ENCODE measurements at regions not wholly inside any gene's neighbourhood (a gene's known extent, or its start where the extent isn't known, plus 50 kb on each side); places are given as distances from the start of the nearest gene placed in this dataset.

DNA sequence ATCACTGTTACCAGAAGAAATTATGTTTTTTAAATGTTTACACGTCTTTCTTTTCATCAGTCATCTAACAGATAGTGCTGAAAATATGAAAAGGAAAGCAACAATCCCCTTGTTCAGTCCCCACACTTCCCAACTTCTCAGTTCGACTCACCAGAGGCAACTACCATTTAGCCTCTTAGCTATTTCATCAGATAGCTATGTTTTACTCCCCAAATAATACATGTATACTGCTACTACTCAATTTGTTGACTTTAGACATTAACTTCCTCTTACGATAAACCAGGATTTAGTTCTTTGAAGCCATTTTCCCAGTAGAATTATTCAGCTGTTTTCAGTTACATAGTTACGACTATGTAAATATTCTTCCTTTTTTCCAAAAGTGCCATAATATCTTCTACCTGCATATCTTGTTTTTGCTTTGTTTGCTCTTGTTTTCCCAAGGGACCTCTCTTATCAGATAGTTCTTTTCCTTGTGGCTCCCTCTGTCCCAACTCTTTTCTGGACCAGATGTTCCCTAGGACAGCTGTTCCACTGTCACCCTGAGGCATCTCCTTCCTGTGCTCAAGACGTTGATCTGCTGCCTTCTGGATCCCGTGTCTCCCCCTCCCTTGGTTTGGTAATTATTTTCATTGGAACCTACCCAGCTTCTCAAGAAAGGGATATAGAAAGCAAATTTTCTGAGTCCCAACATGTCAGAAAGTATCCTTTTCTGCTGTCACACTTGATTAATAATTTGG, 289.3 kb upstream of the TANK start:
- no peak for DNase-seq (ENCODE audit: low spot score)

- DNase-seq (ENCODE audit: low spot score) = no peak
Observed at GRCh38 chr2:160871953-160872352, 288.3 kb upstream of the TANK start.

GRCh38 chr2:160876029-160876428, 284.2 kb upstream of the TANK start:
- no peak for DNase-seq (ENCODE audit: low spot score)

GRCh38 chr2:160876765-160877164, 283.5 kb upstream of the TANK start:
- DNase-seq (ENCODE audit: low spot score) = no peak

DNA sequence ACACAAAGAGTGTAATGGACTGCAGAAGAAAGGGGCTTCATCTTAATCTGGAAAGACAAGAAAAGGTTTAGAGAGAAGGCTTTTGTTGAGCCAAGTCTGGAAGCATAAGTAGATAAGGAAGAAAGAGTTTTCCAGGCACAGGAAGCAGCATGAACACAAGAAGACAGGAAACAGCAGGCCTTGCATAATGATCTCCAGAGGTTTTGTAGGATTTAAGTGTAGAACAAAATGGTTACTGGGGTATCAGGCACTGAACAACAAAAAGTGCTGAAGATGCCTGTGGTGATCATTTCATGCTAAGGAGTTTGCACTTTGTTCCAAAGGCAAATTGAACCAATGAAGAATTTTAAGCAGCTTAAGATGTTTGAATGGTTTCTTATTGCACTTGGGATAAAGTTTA, 281.6 kb upstream of the TANK start:
- no peak for DNase-seq (ENCODE audit: low spot score)

- no peak for DNase-seq (ENCODE audit: low spot score)
Observed at GRCh38 chr2:160882906-160883305, 277.3 kb upstream of the TANK start.

DNA sequence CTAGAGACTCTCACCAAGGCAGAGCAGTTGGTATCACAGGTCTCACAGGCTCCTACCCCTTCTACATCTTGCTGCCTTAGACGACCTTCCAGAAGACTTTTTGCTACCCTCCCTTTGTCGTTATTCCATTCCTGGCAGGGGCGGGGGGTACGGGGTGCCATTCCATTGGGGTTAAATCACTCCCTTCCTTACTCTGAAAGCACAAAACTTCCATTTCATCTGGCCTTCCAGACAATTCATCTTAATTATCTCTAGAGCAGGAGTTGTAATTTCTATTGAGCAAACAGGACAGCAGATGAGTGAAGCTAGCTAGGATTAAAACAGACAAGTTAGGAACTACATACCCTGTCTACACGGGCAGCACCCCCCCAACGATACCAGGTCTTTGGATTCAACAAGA, 276.2 kb upstream of the TANK start:
- DNase-seq (ENCODE audit: low spot score) = no peak

- no peak for DNase-seq (ENCODE audit: low spot score)
Observed at GRCh38 chr2:160889439-160890170, 270.6 kb upstream of the TANK start.

GRCh38 chr2:160890667-160891352, 269.4 kb upstream of the TANK start:
- DNase-seq (ENCODE audit: low spot score) = no peak

- DNase-seq (ENCODE audit: low spot score) = no peak
Observed at GRCh38 chr2:160891353-160891740, 268.9 kb upstream of the TANK start.

GRCh38 chr2:160892204-160892603, 268.0 kb upstream of the TANK start:
- no peak for DNase-seq (ENCODE audit: low spot score)

DNA sequence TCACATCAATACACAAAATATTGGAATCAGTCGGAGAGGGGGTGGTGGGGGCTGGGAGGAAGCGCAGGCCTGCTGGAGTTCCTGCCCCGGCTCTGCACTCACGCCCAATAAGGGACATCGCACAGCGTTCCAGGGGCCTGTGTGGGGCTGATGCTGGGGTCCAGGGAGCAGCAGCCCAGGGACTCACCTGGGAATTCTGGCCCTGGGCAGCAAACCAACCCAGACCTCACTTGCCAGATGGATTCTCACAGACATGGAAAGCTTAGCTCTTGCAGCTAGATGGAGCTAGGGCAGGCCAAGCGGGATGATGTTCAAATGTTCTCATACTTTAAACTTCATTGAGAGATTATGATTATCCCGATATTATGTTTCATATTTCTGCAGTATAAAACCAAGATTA, 266.6 kb upstream of the TANK start:
- DNase-seq (ENCODE audit: low spot score) = no peak

- DNase-seq (ENCODE audit: low spot score) = no peak
Observed at GRCh38 chr2:160898581-160899307, 261.5 kb upstream of the TANK start.

GRCh38 chr2:160901613-160902012, 258.6 kb upstream of the TANK start:
- DNase-seq (ENCODE audit: low spot score) = no peak

DNA sequence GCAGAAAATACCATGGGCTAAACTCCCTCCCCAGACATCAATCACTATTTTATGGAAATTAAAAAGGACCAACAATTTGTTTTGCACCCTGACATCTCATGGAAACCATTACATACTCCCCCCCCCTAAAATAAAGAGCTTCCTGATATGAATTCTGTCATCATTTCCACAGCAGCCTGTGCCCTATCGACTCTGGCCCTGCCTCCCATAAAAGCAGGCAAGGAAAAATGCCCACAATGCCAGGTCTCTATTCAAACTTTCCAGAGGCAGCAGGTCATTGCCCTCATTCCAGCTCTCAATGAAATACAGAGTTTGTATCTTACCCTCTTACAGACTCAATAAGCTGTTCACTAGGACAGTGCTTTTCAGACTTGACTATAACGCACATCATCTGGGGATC, 254.4 kb upstream of the TANK start:
- DNase-seq (ENCODE audit: low spot score) = no peak

DNA sequence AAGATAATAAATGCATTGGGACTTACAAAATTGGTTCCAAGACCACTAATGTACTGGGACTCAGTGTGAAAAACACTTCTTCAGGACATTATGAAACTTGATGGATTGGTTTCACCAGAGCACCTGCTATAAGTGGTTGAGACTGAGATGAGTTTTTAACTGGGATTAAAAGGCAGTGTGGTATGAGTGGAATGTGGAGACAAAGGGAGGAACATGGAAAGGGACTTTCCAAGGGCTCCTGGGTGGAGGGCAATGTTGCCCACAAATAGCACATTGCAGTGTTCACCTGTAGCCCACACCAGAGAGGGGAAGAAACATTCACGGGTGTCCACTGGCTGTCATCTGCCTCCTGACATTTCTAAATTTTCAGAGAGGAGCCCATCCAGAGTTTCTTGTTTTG, 253.3 kb upstream of the TANK start:
- no peak for DNase-seq (ENCODE audit: low spot score)

DNA sequence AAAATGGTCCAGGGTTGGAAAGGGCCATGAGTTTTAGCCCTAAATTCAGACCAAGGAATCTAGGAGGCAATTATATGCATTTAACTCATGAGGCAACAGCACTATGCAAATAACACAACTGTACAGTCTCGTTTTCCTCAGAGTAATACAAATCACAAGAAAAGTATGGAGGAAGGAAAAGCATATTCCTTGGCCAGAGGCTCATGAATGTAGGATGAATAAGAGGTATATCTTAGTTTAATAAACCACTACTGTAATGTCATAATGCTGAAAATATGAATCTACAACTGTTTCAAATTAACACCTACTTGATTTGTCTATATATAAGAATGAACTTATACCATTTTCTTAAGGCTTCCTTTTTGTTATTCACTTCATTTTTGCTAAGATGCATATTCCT, 252.5 kb upstream of the TANK start:
- DNase-seq (ENCODE audit: low spot score) = no peak

DNA sequence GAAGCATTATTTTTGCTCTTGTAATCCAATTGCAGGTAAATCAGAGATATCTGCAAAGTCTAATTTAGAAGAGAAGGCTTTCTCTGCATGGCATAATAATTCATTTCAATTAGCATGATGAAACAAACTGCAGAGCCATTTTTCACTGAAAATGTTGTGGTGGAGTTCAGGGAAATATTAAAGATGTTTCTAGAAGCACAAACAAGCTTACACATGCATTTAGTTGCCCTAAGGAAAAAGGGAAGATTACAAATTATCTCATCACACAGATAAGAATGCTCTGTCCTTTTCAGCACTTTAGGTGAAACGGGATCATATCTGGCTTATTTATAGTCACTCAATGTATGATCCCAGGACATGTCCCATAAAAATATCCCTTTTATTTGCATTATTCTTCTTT, 252.1 kb upstream of the TANK start:
- DNase-seq (ENCODE audit: low spot score) = no peak

DNA sequence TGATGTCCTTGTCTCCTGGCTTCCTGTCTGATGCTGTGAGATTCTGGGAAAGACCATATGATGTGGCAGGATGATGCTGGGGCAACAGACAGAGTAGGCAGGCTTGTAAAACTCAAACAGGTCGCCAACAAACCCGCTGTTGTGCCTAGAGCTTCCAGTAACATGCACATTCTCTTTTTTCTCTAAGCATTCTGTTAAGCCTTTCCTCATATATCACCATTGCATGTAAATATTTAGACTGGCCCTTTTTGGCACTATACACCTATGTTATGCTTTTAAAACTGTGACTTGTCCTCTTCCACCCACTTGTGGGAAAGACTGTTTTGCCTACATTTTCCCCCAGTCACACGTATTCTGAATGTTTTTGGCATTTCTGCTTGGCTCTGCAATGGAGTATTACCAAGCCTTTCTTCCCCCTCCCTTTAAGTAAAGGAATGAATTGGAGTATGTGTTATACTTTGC, 250.4 kb upstream of the TANK start:
- no peak for DNase-seq (ENCODE audit: low spot score)

DNA sequence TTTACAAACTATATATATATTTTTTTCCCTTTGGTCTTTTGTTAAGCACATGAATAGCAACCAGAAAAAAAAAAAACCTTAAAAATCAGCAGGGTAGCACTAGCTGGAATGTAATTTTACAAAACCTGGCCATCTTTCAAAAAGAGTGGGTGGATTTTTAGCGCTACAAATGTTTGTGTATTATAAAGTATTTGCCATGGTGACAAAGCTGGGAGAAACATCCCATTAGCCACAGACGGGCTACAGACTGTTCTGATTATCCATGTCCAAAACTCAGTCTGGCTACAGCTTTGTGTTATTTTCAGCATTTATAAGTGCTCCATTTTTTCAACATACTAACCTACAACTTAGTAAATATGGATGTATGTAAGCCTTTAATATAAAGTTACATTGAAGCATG, 249.5 kb upstream of the TANK start:
- DNase-seq (ENCODE audit: low spot score) = no peak

GRCh38 chr2:160911258-160911657, 249.0 kb upstream of the TANK start:
- DNase-seq (ENCODE audit: low spot score) = no peak

GRCh38 chr2:160912276-160912675, 248.0 kb upstream of the TANK start:
- DNase-seq (ENCODE audit: low spot score) = no peak

Data from HT-29 (cell line).